ENCODE measurements at regions not wholly inside any gene's neighbourhood (a gene's known extent, or its start where the extent isn't known, plus 50 kb on each side); places are given as distances from the start of the nearest gene placed in this dataset.

GRCh38 chrX:13169684-13170083, 125.3 kb upstream of the FAM9C start:
- no peak for TF ChIP-seq CTCF (IDR thresholded peaks at IDR 0.05; ENCODE audit: low read depth, low read length, missing input control)
- no peak for TF ChIP-seq MAX (IDR thresholded peaks at IDR 0.05)
- no peak for TF ChIP-seq FOXA1 (IDR thresholded peaks at IDR 0.05)
- no peak for TF ChIP-seq RAD21 (IDR thresholded peaks at IDR 0.05)
- no peak for TF ChIP-seq SP1 (IDR thresholded peaks at IDR 0.05)
- TF ChIP-seq ATF3 (IDR thresholded peaks at IDR 0.05) = no peak
- no peak for TF ChIP-seq TAF1 (conservative IDR thresholded peaks at IDR 0.05)
- TF ChIP-seq REST (IDR thresholded peaks at IDR 0.05) = no peak
- TF ChIP-seq GABPA (IDR thresholded peaks at IDR 0.05 in 1 of 2, conservative IDR thresholded peaks at IDR 0.05 in 1 of 2) = no peak
- TF ChIP-seq EGR1 (IDR thresholded peaks at IDR 0.05; ENCODE audit: low read depth in 2 of 2) = no peak
- TF ChIP-seq YY1 (IDR thresholded peaks at IDR 0.05) = no peak
- no peak for TF ChIP-seq NR2F2 (IDR thresholded peaks at IDR 0.05)
- TF ChIP-seq JUND (IDR thresholded peaks at IDR 0.05) = no peak

Measured in liver (tissue), 3 donors.